ENCODE measurements at regions not wholly inside any gene's neighbourhood (a gene's known extent, or its start where the extent isn't known, plus 50 kb on each side); places are given as distances from the start of the nearest gene placed in this dataset.

GRCh38 chr16:60304066-60304465, 1570.0 kb upstream of the GOT2 start:
- Mint-ChIP-seq H3K36me3 (ENCODE audit: low read depth) (no peaks in the 10 kb centered on the region), H3K9me3 (peaks cover 52% of the 10 kb centered on the region), H3K27me3 (ENCODE audit: low read depth) (no peaks in the 10 kb centered on the region), H3K4me3 (ENCODE audit: low read depth) (no peak overlapping the region), H3K27ac (no peak overlapping the region), H3K4me1 (ENCODE audit: low read depth) (no peaks in the 10 kb centered on the region)
- DNase-seq (ENCODE audit: low spot score): no peak
- intact Hi-C loops (cut with micrococcal nuclease): no loop called here

GRCh38 chr16:60302676-60303075, 1568.6 kb upstream of the GOT2 start:
- no peak for DNase-seq (ENCODE audit: low spot score)
- Mint-ChIP-seq H3K27ac (no peak overlapping the region), H3K4me3 (ENCODE audit: low read depth) (no peak overlapping the region), H3K4me1 (ENCODE audit: low read depth) (no peaks in the 10 kb centered on the region), H3K36me3 (ENCODE audit: low read depth) (no peaks in the 10 kb centered on the region), H3K9me3 (peaks cover 54% of the 10 kb centered on the region), H3K27me3 (ENCODE audit: low read depth) (no peaks in the 10 kb centered on the region)
- intact Hi-C loops (cut with micrococcal nuclease): no loop called here

GRCh38 chr16:60302261-60302660, 1568.1 kb upstream of the GOT2 start:
- intact Hi-C loops (cut with micrococcal nuclease): no loop called here
- H3K27me3 Mint-ChIP-seq (ENCODE audit: low read depth): no peaks in the 10 kb centered on the region
- H3K4me3 Mint-ChIP-seq (ENCODE audit: low read depth): no peak overlapping the region
- DNase-seq (ENCODE audit: low spot score): no peak
- peaks cover 57% of the 10 kb centered on the region for H3K9me3 Mint-ChIP-seq
- H3K27ac Mint-ChIP-seq: no peak overlapping the region
- H3K36me3 Mint-ChIP-seq (ENCODE audit: low read depth): no peaks in the 10 kb centered on the region
- H3K4me1 Mint-ChIP-seq (ENCODE audit: low read depth): no peaks in the 10 kb centered on the region

GRCh38 chr16:60299241-60299776, 1565.2 kb upstream of the GOT2 start:
- Mint-ChIP-seq H3K9me3 (peaks cover 45% of the 10 kb centered on the region), H3K36me3 (ENCODE audit: low read depth) (no peaks in the 10 kb centered on the region), H3K27ac (no peak overlapping the region), H3K4me3 (ENCODE audit: low read depth) (no peak overlapping the region), H3K27me3 (ENCODE audit: low read depth) (no peaks in the 10 kb centered on the region), H3K4me1 (ENCODE audit: low read depth) (no peaks in the 10 kb centered on the region)
- intact Hi-C loops (cut with micrococcal nuclease): no loop called here
- DNase-seq (ENCODE audit: low spot score): no peak

- no peak for DNase-seq (ENCODE audit: low spot score)
- Mint-ChIP-seq H3K27ac (no peak overlapping the region), H3K27me3 (ENCODE audit: low read depth) (no peaks in the 10 kb centered on the region), H3K9me3 (peaks cover 22% of the 10 kb centered on the region), H3K36me3 (ENCODE audit: low read depth) (no peaks in the 10 kb centered on the region), H3K4me1 (ENCODE audit: low read depth) (no peaks in the 10 kb centered on the region), H3K4me3 (ENCODE audit: low read depth) (no peak overlapping the region)
- intact Hi-C loops (cut with micrococcal nuclease): no loop called here
Measured at GRCh38 chr16:60295451-60295850, 1561.3 kb upstream of the GOT2 start.

- H3K9me3 Mint-ChIP-seq: peaks cover 28% of the 10 kb centered on the region
- no peak overlapping the region for H3K4me3 Mint-ChIP-seq (ENCODE audit: low read depth)
- H3K4me1 Mint-ChIP-seq (ENCODE audit: low read depth): no peaks in the 10 kb centered on the region
- no peak overlapping the region for H3K27ac Mint-ChIP-seq
- intact Hi-C loops (cut with micrococcal nuclease): no loop called here
- no peaks in the 10 kb centered on the region for H3K27me3 Mint-ChIP-seq (ENCODE audit: low read depth)
- no peaks in the 10 kb centered on the region for H3K36me3 Mint-ChIP-seq (ENCODE audit: low read depth)
- DNase-seq (ENCODE audit: low spot score): no peak
Measured at GRCh38 chr16:60285794-60286193, 1551.7 kb upstream of the GOT2 start.

- Mint-ChIP-seq H3K9me3 (peaks cover 28% of the 10 kb centered on the region), H3K27me3 (ENCODE audit: low read depth) (no peaks in the 10 kb centered on the region), H3K4me1 (ENCODE audit: low read depth) (no peaks in the 10 kb centered on the region), H3K4me3 (ENCODE audit: low read depth) (no peak overlapping the region), H3K27ac (no peak overlapping the region), H3K36me3 (ENCODE audit: low read depth) (no peaks in the 10 kb centered on the region)
- DNase-seq (ENCODE audit: low spot score): no peak
- intact Hi-C loops (cut with micrococcal nuclease): no loop called here
Measured at GRCh38 chr16:60279061-60279665, 1545.0 kb upstream of the GOT2 start.

GRCh38 chr16:60274431-60275019, 1540.4 kb upstream of the GOT2 start:
- intact Hi-C loops (cut with micrococcal nuclease): no loop called here
- Mint-ChIP-seq H3K9me3 (peaks cover 41% of the 10 kb centered on the region), H3K36me3 (ENCODE audit: low read depth) (no peaks in the 10 kb centered on the region), H3K27ac (no peak overlapping the region), H3K4me1 (ENCODE audit: low read depth) (no peaks in the 10 kb centered on the region), H3K4me3 (ENCODE audit: low read depth) (no peak overlapping the region), H3K27me3 (ENCODE audit: low read depth) (no peaks in the 10 kb centered on the region)
- no peak for DNase-seq (ENCODE audit: low spot score)

- H3K36me3 Mint-ChIP-seq (ENCODE audit: low read depth): no peaks in the 10 kb centered on the region
- intact Hi-C loops (cut with micrococcal nuclease): no loop called here
- H3K4me3 Mint-ChIP-seq (ENCODE audit: low read depth): no peak overlapping the region
- no peaks in the 10 kb centered on the region for H3K27me3 Mint-ChIP-seq (ENCODE audit: low read depth)
- no peak for DNase-seq (ENCODE audit: low spot score)
- no peaks in the 10 kb centered on the region for H3K4me1 Mint-ChIP-seq (ENCODE audit: low read depth)
- H3K27ac Mint-ChIP-seq: no peak overlapping the region
- H3K9me3 Mint-ChIP-seq: peaks cover 34% of the 10 kb centered on the region
Measured at GRCh38 chr16:60271781-60272180, 1537.7 kb upstream of the GOT2 start.

- intact Hi-C loops (cut with micrococcal nuclease): no loop called here
- no peak overlapping the region for H3K4me3 Mint-ChIP-seq (ENCODE audit: low read depth)
- no peaks in the 10 kb centered on the region for H3K27me3 Mint-ChIP-seq (ENCODE audit: low read depth)
- H3K27ac Mint-ChIP-seq: no peak overlapping the region
- H3K36me3 Mint-ChIP-seq (ENCODE audit: low read depth): no peaks in the 10 kb centered on the region
- peaks cover 36% of the 10 kb centered on the region for H3K9me3 Mint-ChIP-seq
- no peaks in the 10 kb centered on the region for H3K4me1 Mint-ChIP-seq (ENCODE audit: low read depth)
- no peak for DNase-seq (ENCODE audit: low spot score)
Measured at GRCh38 chr16:60271025-60271771, 1537.1 kb upstream of the GOT2 start.

GRCh38 chr16:60261425-60261824, 1527.3 kb upstream of the GOT2 start:
- no peak overlapping the region for H3K4me3 Mint-ChIP-seq (ENCODE audit: low read depth)
- intact Hi-C loops (cut with micrococcal nuclease): no loop called here
- peaks cover 50% of the 10 kb centered on the region for H3K9me3 Mint-ChIP-seq
- no peak overlapping the region for H3K27ac Mint-ChIP-seq
- no peaks in the 10 kb centered on the region for H3K36me3 Mint-ChIP-seq (ENCODE audit: low read depth)
- DNase-seq (ENCODE audit: low spot score): no peak
- no peaks in the 10 kb centered on the region for H3K27me3 Mint-ChIP-seq (ENCODE audit: low read depth)
- H3K4me1 Mint-ChIP-seq (ENCODE audit: low read depth): no peaks in the 10 kb centered on the region

GRCh38 chr16:60259956-60260355, 1525.8 kb upstream of the GOT2 start:
- H3K36me3 Mint-ChIP-seq (ENCODE audit: low read depth): no peaks in the 10 kb centered on the region
- H3K4me1 Mint-ChIP-seq (ENCODE audit: low read depth): no peaks in the 10 kb centered on the region
- H3K9me3 Mint-ChIP-seq: peaks cover 44% of the 10 kb centered on the region
- intact Hi-C loops (cut with micrococcal nuclease): no loop called here
- no peak overlapping the region for H3K27ac Mint-ChIP-seq
- no peak overlapping the region for H3K4me3 Mint-ChIP-seq (ENCODE audit: low read depth)
- DNase-seq (ENCODE audit: low spot score): no peak
- no peaks in the 10 kb centered on the region for H3K27me3 Mint-ChIP-seq (ENCODE audit: low read depth)

- Mint-ChIP-seq H3K9me3 (peaks cover 22% of the 10 kb centered on the region), H3K4me1 (ENCODE audit: low read depth) (no peaks in the 10 kb centered on the region), H3K27ac (no peak overlapping the region), H3K36me3 (ENCODE audit: low read depth) (no peaks in the 10 kb centered on the region), H3K4me3 (ENCODE audit: low read depth) (no peak overlapping the region), H3K27me3 (ENCODE audit: low read depth) (no peaks in the 10 kb centered on the region)
- DNase-seq (ENCODE audit: low spot score): no peak
- intact Hi-C loops (cut with micrococcal nuclease): no loop called here
Measured at GRCh38 chr16:60246086-60246485, 1512.0 kb upstream of the GOT2 start.
